Cardiac muscle cell (in vitro differentiated cells and primary cell): ENCODE measurements at regions not wholly inside any gene's neighbourhood (a gene's known extent, or its start where the extent isn't known, plus 50 kb on each side); places are given as distances from the start of the nearest gene placed in this dataset.
A peak's percentile ranks its signal among the peaks of the same experiment; 100 is the strongest.

Experiments used
- DNase-seq, 2 donors: peaks; one replicate each; pipeline versions ENCODE4 v3.0.0 to v3.0.0-alpha.2; 2010 to 2017; ENCODE audit warnings: low read depth in 1 of 2, low spot score in 1 of 2
- H3K27ac ChIP-seq: fragments of 200-600 bp; sonication (generic); 2 replicates; pipeline ENCODE4 v1.5.1; 2016
- H3K27me3 ChIP-seq: fragments of 200-600 bp; sonication (generic); 2 replicates; pipeline ENCODE4 v1.6.0; 2016; ENCODE audit warnings: control low read depth
- H3K36me3 ChIP-seq: fragments of 200-600 bp; sonication (generic); 2 replicates; pipeline ENCODE4 v1.5.1; 2016; ENCODE audit warnings: control low read depth
- H3K4me1 ChIP-seq: fragments of 200-600 bp; sonication (generic); 2 replicates; pipeline ENCODE4 v1.8.1; 2017; ENCODE audit warnings: low read depth, mild to moderate bottlenecking, mixed run types
- H3K4me3 ChIP-seq: fragments of 200-600 bp; sonication (generic); 2 replicates; pipeline ENCODE4 v1.5.1; 2016; ENCODE audit warnings: mild to moderate bottlenecking
- H3K9me3 ChIP-seq: fragments of 200-600 bp; sonication (generic); 2 replicates; pipeline ENCODE4 v1.5.1; 2017; ENCODE audit warnings: low read depth, mild to moderate bottlenecking, control low read depth
- CTCF ChIP-seq: IDR thresholded peaks from 2 replicates; pipeline ENCODE4 v1.5.1; 2012; ENCODE audit warnings: low read depth, mild to moderate bottlenecking, low read length

- Histone ChIP-seq H3K4me3 (no peak overlapping the region), H3K9me3 (no peaks in the 10 kb centered on the region), H3K27ac (no peak overlapping the region), H3K4me1 (no peaks in the 10 kb centered on the region), H3K36me3 (no peaks in the 10 kb centered on the region), H3K27me3 (peaks cover 4% of the 10 kb centered on the region)
- no peak for TF ChIP-seq CTCF
- no peak for DNase-seq
Observed at GRCh38 chr1:93022580-93022979, 56.5 kb upstream of the MTF2 start.

- Histone ChIP-seq H3K27me3 (peaks cover 4% of the 10 kb centered on the region), H3K4me3 (no peak overlapping the region), H3K27ac (no peak overlapping the region), H3K4me1 (no peaks in the 10 kb centered on the region), H3K9me3 (no peaks in the 10 kb centered on the region), H3K36me3 (no peaks in the 10 kb centered on the region)
- DNase-seq, result no peak
- TF ChIP-seq CTCF, result no peak
Observed at GRCh38 chr1:93023281-93023680, 55.8 kb upstream of the MTF2 start.

- H3K9me3 ChIP-seq, result no peaks in the 10 kb centered on the region
- peak; percentile 6 to 24 for DNase-seq
- no peaks in the 10 kb centered on the region for H3K4me1 ChIP-seq
- no peak for TF ChIP-seq CTCF
- H3K36me3 ChIP-seq, result no peaks in the 10 kb centered on the region
- H3K4me3 ChIP-seq, result no peak overlapping the region
- no peak overlapping the region for H3K27ac ChIP-seq
- no peaks in the 10 kb centered on the region for H3K27me3 ChIP-seq
Observed at GRCh38 chr1:93025572-93025971, 53.5 kb upstream of the MTF2 start.

- no peak for DNase-seq
- no peak for TF ChIP-seq CTCF
- H3K36me3 ChIP-seq, result no peaks in the 10 kb centered on the region
- no peak overlapping the region for H3K4me3 ChIP-seq
- H3K9me3 ChIP-seq, result no peaks in the 10 kb centered on the region
- H3K27me3 ChIP-seq, result no peaks in the 10 kb centered on the region
- H3K4me1 ChIP-seq, result no peaks in the 10 kb centered on the region
- H3K27ac ChIP-seq, result no peak overlapping the region
Observed at GRCh38 chr1:93028542-93028941, 50.5 kb upstream of the MTF2 start.
